Vagina (tissue), 2 donors: ENCODE measurements at regions not wholly inside any gene's neighbourhood (a gene's known extent, or its start where the extent isn't known, plus 50 kb on each side); places are given as distances from the start of the nearest gene placed in this dataset.

Experiments
- DNase-seq, 2 donors: peaks; one replicate each; pipeline ENCODE4 v3.0.0-alpha.2; 2017; ENCODE audit errors: extremely low spot score in 2 of 2
- H3K27ac ChIP-seq: fragments of 200-600 bp; sonication (generic); one replicate; pipeline ENCODE4 v1.5.1; 2019
- H3K27me3 ChIP-seq: fragments of 200-600 bp; sonication (generic); one replicate; pipeline ENCODE4 v1.5.1; 2019
- H3K36me3 ChIP-seq, 2 donors: fragments of 200-600 bp; sonication (generic); one replicate each; pipeline ENCODE4 v1.5.1; 2017 to 2019
- H3K4me1 ChIP-seq: fragments of 200-600 bp; sonication (generic); one replicate; pipeline ENCODE4 v1.5.1; 2019
- H3K4me3 ChIP-seq, 2 donors: fragments of 200-600 bp; sonication (generic); 1 replicate in 1 of 2; 2 replicates in 1 of 2; pipeline ENCODE4 v1.5.1; 2016 to 2019
- H3K9me3 ChIP-seq: fragments of 200-600 bp; sonication (generic); one replicate; pipeline ENCODE4 v1.5.1; 2019
- POLR2A ChIP-seq, 2 donors: fragments of 450-650 bp; IDR thresholded peaks; one replicate each; pipeline ENCODE4 v1.6.1; 2017; ENCODE audit warnings: antibody characterized with exemption in 2 of 2, mild to moderate bottlenecking in 2 of 2, moderate library complexity in 2 of 2
- POLR2AphosphoS5 ChIP-seq, 2 donors: sonication (generic); formaldehyde crosslinking; IDR thresholded peaks; one replicate each; pipeline ENCODE4 v1.9.0; 2017; ENCODE audit warnings: antibody characterized with exemption in 2 of 2, mild to moderate bottlenecking in 2 of 2, low read depth in 1 of 2; ENCODE audit not compliant: insufficient read depth in 1 of 2
- intact Hi-C: fragments of 100-400 bp; cut with DNase I; formaldehyde crosslinking; loops from one replicate; pipeline ENCODE4 v1.15.1; 2023
- TF ChIP-seq, protein P1 (sequence below), 3 experiments: fragments of 450-650 bp in 2 of 3; fragments of 200-600 bp in 1 of 3; sonication (generic) in 1 of 3; IDR thresholded peaks; one replicate each; pipeline ENCODE4 v1.5.1; 2017 to 2019; ENCODE audit warnings: antibody characterized with exemption in 3 of 3, mild to moderate bottlenecking in 2 of 3, moderate library complexity in 2 of 3

DNA sequence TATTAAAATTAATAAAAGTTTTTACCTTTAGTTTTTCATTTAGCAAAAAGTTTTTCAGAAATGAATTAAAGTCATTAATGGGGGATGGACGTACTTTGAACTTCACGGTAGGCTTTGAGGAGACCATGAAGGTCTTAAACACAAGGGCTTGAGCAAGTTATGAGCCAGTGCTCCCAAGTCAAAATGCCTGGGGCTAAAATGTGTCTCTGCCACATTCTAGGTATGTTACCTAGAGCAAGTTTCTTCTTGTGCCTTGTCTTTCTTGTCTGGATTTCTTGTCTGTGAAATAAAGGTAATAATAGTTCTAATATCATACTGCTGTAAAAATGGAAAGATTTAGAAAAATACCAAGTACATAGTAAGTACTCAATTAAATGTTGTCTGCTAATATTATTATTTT is 132.7 kb upstream of the USP15 start:
- H3K9me3 ChIP-seq = no peaks in the 10 kb centered on the region
- intact Hi-C loops = no loop called here
- H3K4me3 ChIP-seq = no peak overlapping the region
- no peaks in the 10 kb centered on the region for H3K4me1 ChIP-seq
- no peaks in the 10 kb centered on the region for H3K36me3 ChIP-seq
- H3K27me3 ChIP-seq = no peaks in the 10 kb centered on the region
- TF ChIP-seq, protein P1, sequence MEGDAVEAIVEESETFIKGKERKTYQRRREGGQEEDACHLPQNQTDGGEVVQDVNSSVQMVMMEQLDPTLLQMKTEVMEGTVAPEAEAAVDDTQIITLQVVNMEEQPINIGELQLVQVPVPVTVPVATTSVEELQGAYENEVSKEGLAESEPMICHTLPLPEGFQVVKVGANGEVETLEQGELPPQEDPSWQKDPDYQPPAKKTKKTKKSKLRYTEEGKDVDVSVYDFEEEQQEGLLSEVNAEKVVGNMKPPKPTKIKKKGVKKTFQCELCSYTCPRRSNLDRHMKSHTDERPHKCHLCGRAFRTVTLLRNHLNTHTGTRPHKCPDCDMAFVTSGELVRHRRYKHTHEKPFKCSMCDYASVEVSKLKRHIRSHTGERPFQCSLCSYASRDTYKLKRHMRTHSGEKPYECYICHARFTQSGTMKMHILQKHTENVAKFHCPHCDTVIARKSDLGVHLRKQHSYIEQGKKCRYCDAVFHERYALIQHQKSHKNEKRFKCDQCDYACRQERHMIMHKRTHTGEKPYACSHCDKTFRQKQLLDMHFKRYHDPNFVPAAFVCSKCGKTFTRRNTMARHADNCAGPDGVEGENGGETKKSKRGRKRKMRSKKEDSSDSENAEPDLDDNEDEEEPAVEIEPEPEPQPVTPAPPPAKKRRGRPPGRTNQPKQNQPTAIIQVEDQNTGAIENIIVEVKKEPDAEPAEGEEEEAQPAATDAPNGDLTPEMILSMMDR (IDR thresholded peaks at IDR 0.05) = no peak
- TF ChIP-seq POLR2A (IDR thresholded peaks at IDR 0.05) (no peak), POLR2AphosphoS5 (IDR thresholded peaks at IDR 0.05; ENCODE audit: insufficient read depth in 1 of 2, low read depth in 1 of 2) (no peak)
- DNase-seq = no peak
- H3K27ac ChIP-seq = no peak overlapping the region

DNA sequence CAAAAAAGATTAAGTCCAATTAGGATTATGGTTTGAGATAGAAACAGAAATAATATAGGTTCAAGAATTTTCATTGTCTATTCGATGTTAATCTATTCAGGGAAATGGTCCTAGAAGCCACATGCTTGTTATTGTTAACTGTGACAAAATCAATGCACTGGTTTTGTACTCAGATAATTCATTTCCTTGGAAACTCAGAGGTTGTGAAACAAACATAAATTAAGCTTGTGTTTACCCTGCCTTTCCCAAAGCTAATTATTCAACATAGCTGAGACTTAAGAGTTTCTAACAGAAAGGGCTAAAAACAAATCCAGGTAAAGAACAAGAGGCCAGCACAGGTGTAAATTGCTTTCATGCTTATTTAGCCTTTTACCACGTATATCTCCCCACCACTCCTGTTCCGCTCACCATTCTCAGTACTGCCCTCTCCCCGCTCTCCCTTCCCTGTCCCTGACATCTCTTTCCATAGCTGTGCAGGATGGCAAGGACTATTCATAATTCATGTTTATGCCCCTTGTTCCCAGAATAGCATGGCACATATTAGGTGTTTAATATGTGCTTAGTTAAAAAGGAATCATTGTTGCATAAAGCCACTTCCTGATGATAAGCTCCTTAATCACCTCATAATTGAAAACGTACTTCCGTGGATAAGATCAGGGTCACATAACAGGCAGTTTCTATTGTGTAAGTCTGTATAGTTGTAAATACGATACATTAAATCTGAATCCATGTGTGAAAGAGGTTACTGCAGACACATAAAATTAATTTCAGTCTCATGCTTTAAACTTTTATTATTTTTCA is 131.8 kb upstream of the USP15 start:
- Histone ChIP-seq H3K27me3 (no peaks in the 10 kb centered on the region), H3K27ac (no peak overlapping the region), H3K36me3 (no peaks in the 10 kb centered on the region), H3K9me3 (no peaks in the 10 kb centered on the region), H3K4me3 (no peak overlapping the region), H3K4me1 (no peaks in the 10 kb centered on the region)
- intact Hi-C loops = no loop called here
- no peak for DNase-seq
- TF ChIP-seq, protein P1 (IDR thresholded peaks at IDR 0.05) = no peak
- TF ChIP-seq POLR2AphosphoS5 (IDR thresholded peaks at IDR 0.05; ENCODE audit: insufficient read depth in 1 of 2, low read depth in 1 of 2) (no peak), POLR2A (IDR thresholded peaks at IDR 0.05) (no peak)

DNA sequence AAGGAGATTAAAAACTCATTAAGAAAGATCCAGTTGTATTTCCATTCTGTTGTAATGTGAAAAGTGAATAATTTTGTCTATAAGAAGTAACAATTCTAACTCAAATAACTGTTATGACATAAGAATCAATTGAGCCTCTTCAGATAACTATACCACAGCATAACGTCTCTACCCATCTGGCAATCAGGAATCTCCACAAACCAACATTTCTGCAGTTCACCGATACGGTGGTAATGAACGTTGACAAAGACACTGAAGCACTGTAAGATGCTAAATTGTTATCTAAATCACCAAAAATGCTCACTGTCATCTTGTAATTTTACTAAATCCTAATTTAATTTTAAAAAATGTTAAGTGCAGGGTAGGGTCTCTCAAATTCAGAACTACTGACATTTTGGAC is 130.9 kb upstream of the USP15 start:
- Histone ChIP-seq H3K4me3 (no peak overlapping the region), H3K9me3 (no peaks in the 10 kb centered on the region), H3K27ac (no peak overlapping the region), H3K36me3 (no peaks in the 10 kb centered on the region), H3K4me1 (no peaks in the 10 kb centered on the region), H3K27me3 (no peaks in the 10 kb centered on the region)
- TF ChIP-seq, protein P1 (IDR thresholded peaks at IDR 0.05) = no peak
- TF ChIP-seq POLR2A (IDR thresholded peaks at IDR 0.05) = no peak
- TF ChIP-seq POLR2AphosphoS5 (IDR thresholded peaks at IDR 0.05; ENCODE audit: insufficient read depth in 1 of 2, low read depth in 1 of 2) = no peak
- intact Hi-C loops = no loop called here
- no peak for DNase-seq

DNA sequence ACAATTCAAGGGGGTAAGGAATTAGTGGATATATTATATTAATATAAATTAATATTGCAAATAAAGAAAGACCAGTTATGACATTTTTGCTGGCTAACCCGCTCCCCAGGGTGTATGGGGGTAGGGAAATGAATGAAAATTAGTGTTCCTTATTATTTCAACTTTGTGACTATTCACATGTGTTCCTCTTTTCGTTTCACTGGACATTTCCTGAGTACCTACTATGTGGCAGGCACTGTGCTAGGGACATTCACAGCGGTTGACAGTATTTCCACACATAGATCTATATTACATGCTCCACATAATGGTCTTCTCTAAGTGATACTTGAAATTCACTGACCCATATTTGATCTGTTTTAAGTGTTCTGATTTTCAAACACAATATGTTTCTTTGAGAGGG is 129.8 kb upstream of the USP15 start:
- intact Hi-C loops = no loop called here
- DNase-seq = no peak
- Histone ChIP-seq H3K27me3 (no peaks in the 10 kb centered on the region), H3K36me3 (no peaks in the 10 kb centered on the region), H3K4me3 (no peak overlapping the region), H3K4me1 (no peaks in the 10 kb centered on the region), H3K9me3 (no peaks in the 10 kb centered on the region), H3K27ac (no peak overlapping the region)
- no peak for TF ChIP-seq POLR2A (IDR thresholded peaks at IDR 0.05)
- TF ChIP-seq POLR2AphosphoS5 (IDR thresholded peaks at IDR 0.05; ENCODE audit: insufficient read depth in 1 of 2, low read depth in 1 of 2) = no peak
- TF ChIP-seq, protein P1 (IDR thresholded peaks at IDR 0.05) = no peak

DNA sequence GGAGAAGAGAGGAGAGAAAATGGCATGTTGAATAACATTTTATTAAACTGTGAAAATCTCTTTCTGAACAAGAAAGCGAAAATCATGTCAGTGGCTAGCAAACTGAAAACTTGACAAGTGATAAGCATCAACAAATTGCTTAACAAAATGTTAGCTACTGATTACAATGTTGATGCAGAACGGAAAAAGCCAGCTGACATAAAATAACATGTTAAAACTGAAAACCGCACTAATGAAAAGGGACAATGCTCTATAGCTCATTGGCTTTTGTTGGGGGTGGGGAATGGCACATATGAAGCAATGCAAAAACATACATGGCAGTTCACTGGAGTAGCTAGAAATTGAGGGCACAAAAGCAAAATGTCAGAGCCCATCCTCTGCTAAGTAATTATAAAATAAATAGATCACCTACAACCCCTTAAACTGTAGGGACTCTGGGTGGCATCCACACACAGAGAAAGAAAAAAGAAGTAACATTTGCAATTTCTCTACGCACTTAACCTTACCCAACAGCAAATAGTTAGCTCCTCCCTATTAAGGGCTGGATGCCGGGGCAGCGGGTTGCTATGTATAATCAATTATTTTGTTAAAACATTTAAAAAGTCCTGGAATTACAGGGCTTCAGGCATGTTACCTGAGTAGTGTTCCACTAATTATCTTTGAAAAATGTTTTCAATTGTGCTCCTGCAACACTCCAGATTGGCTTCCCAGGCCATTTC is 129.2 kb upstream of the USP15 start:
- H3K27ac ChIP-seq = no peak overlapping the region
- H3K27me3 ChIP-seq = no peaks in the 10 kb centered on the region
- H3K36me3 ChIP-seq = no peaks in the 10 kb centered on the region
- H3K4me3 ChIP-seq = no peak overlapping the region
- no peak for DNase-seq
- H3K4me1 ChIP-seq = no peaks in the 10 kb centered on the region
- intact Hi-C loops = no loop called here
- no peaks in the 10 kb centered on the region for H3K9me3 ChIP-seq
- TF ChIP-seq POLR2A (IDR thresholded peaks at IDR 0.05) = no peak
- TF ChIP-seq, protein P1 (IDR thresholded peaks at IDR 0.05) = no peak
- no peak for TF ChIP-seq POLR2AphosphoS5 (IDR thresholded peaks at IDR 0.05; ENCODE audit: insufficient read depth in 1 of 2, low read depth in 1 of 2)
